Subcutaneous abdominal adipose tissue (tissue), 5 donors: ENCODE measurements at regions not wholly inside any gene's neighbourhood (a gene's known extent, or its start where the extent isn't known, plus 50 kb on each side); places are given as distances from the start of the nearest gene placed in this dataset.

Experiments used
- H3K27ac ChIP-seq: one replicate; pipeline ENCODE4 v1.7.0; 2013; ENCODE audit warnings: low read depth, mild to moderate bottlenecking, inconsistent platforms, low read length, moderate library complexity
- H3K27me3 ChIP-seq, 5 donors: one replicate each; pipeline ENCODE4 v1.7.0; 2013; ENCODE audit warnings: low read length in 5 of 5, inconsistent platforms in 1 of 5; ENCODE audit not compliant: control insufficient read depth in 5 of 5, insufficient read depth in 4 of 5
- H3K36me3 ChIP-seq, 5 donors: one replicate each; pipeline ENCODE4 v1.7.0; 2013; ENCODE audit warnings: low read length in 5 of 5; ENCODE audit not compliant: control insufficient read depth in 5 of 5, insufficient read depth in 5 of 5
- H3K4me1 ChIP-seq, 5 donors: one replicate each; pipeline ENCODE4 v1.7.0; 2013; ENCODE audit warnings: low read length in 5 of 5, mild to moderate bottlenecking in 3 of 5, moderate library complexity in 1 of 5; ENCODE audit not compliant: control insufficient read depth in 5 of 5, insufficient read depth in 5 of 5
- H3K4me3 ChIP-seq, 5 donors: one replicate each; pipeline ENCODE4 v1.7.0; 2013; ENCODE audit warnings: low read length in 5 of 5, low read depth in 1 of 5
- H3K9ac ChIP-seq, 5 donors: one replicate each; pipeline ENCODE4 v1.7.0; 2013; ENCODE audit warnings: low read length in 5 of 5, mild to moderate bottlenecking in 4 of 5, moderate library complexity in 3 of 5
- H3K9me3 ChIP-seq, 5 donors: one replicate each; pipeline ENCODE4 v1.7.0; 2013; ENCODE audit warnings: low read length in 5 of 5; ENCODE audit not compliant: control insufficient read depth in 5 of 5
- donor health status: healthy.
- donor health status: healthy.
- donor health status: healthy.
- donor health status: healthy.
- donor health status: healthy.

DNA sequence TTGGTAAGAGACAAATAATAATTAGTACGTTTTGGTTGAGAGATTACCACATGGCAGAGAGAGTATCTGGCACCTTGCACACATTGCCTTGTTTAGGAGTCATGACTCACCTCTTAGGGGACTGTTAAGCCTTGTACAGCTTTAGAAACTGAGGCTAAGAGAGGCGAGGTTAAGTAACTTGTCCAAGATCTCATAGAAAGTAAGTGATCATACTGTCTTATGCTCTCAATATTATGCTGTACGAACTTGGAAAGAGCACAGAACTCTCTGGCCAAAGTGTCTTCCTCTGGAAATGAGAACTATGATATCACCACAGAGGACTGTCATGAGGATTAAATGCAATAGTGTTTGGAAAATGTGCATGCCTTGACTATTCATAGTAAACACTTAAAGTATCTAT lies 249.0 kb downstream of the UTRN start:
- H3K4me1 ChIP-seq: peaks cover 0 to 14% (median 12%) of the 10 kb centered on the region in 5 donors
- peak overlapping the region; percentile 32 for H3K27ac ChIP-seq
- H3K36me3 ChIP-seq: peaks cover 29 to 48% (median 42%) of the 10 kb centered on the region in 5 donors

DNA sequence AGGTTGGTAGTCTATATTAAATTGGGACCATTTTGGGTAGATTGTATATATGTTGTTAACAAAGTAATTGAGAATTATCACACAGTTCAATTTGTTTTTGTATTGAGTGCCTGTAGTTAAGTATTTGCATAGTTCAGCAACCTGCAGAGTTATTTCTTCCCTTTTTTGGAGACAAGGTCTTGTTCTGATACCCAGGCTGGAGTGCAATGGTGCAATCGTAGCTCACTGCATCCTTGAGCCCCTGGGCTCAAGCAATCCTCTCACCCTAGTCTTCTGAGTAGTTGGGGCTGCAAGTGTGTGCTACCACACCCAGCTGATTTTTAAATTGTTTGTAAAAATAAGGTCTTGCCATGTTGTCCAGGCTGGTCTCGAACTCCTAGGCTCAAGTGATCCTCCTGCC lies 250.5 kb downstream of the UTRN start:
- H3K4me3 ChIP-seq: no peak overlapping the region
- H3K4me1 ChIP-seq: peaks cover 0 to 14% (median 12%) of the 10 kb centered on the region in 5 donors
- H3K36me3 ChIP-seq: peaks cover 37 to 51% (median 40%) of the 10 kb centered on the region in 5 donors
- H3K9me3 ChIP-seq: no peaks in the 10 kb centered on the region
- no peak overlapping the region for H3K9ac ChIP-seq
- H3K27ac ChIP-seq: no peak overlapping the region
- H3K27me3 ChIP-seq: no peaks in the 10 kb centered on the region

More for the DNA sequence above, 249.0 kb downstream of the UTRN start:
- Histone ChIP-seq H3K27me3 (no peaks in the 10 kb centered on the region), H3K9me3 (no peaks in the 10 kb centered on the region), H3K9ac (no peak overlapping the region), H3K4me3 (no peak overlapping the region)

- Histone ChIP-seq H3K36me3 (peaks cover 38 to 51% (median 40%) of the 10 kb centered on the region in 5 donors), H3K4me1 (peaks cover 0 to 14% (median 12%) of the 10 kb centered on the region in 5 donors), H3K9ac (no peak overlapping the region), H3K27ac (no peak overlapping the region), H3K9me3 (no peaks in the 10 kb centered on the region), H3K27me3 (no peaks in the 10 kb centered on the region), H3K4me3 (no peak overlapping the region)
Observed at GRCh38 chr6:144536079-144536478, 250.9 kb downstream of the UTRN start.

DNA sequence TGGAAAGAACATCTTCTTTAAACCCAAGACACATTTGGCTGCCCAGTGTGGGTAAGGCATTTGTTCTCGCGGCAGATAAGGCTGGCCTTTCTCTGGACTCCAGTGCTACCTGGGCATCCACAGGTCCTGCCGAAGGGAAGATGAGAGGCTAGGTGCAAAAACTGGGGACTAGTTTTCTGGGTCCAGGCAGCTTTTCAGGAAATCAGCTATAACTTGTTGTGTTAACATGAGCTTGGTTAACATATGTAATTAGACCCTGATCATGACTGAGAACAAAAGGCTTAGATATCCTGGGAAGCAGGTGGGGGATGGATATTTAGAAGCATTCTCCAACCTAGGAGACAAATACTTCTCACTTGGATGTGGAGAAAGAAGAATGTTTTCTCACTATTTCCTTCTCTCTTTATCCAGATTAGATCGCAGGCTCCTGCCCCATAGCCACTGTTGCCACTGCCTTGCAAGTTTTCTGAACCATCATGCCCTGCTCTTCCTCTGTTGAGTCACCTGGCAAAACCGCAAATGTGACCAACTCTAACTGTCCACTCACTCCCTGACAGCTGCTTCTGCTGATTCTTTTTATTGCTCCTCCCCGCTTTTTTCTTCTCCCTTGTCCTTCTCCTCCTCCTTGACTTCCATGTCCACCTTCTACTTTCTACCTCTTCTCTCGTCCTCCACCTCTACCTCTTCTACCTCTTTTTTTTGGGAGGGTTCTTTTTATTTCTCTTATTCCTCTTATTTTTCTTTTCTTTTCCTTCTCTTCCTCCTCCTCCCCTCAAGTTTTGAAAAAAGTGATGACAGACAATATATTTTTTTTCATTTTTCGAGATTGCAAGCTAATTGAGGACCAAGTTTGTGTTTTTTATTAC lies 258.1 kb downstream of the UTRN start:
- Histone ChIP-seq H3K27ac (no peak overlapping the region), H3K36me3 (peaks cover 58 to 77% (median 64%) of the 10 kb centered on the region in 5 donors), H3K9ac (no peak overlapping the region), H3K4me3 (no peak overlapping the region), H3K9me3 (no peaks in the 10 kb centered on the region), H3K27me3 (no peaks in the 10 kb centered on the region), H3K4me1 (no peaks in the 10 kb centered on the region)

DNA sequence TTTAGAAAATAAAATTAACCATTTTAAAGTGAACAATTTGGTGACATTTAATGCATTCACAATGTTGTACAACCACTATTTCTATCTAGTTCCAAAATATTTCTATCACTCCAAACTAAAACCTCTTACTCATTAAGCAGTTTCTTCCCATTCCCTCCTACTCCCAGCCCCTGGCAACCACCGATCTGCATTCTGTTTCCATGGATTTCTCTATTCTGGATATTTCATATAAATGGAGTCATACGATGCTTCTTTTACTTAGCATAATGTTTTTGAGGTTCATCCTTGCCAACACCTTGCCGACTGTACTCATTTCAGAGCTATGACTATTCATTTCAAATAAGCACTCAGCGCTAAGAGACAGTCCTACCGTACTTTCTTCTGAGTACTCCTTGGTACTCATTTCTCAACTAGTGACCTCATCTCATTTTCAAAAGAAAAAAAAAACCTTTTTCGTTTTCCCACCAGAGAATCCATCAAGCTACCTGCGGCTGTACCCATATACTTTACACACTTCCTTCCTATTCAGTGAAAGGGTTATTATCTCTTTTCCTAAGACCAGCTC lies 259.2 kb downstream of the UTRN start:
- H3K27ac ChIP-seq: no peak overlapping the region
- no peak overlapping the region for H3K9ac ChIP-seq
- H3K36me3 ChIP-seq: peaks cover 62 to 81% (median 66%) of the 10 kb centered on the region in 5 donors
- H3K9me3 ChIP-seq: no peaks in the 10 kb centered on the region
- H3K4me1 ChIP-seq: no peaks in the 10 kb centered on the region
- H3K27me3 ChIP-seq: no peaks in the 10 kb centered on the region
- H3K4me3 ChIP-seq: no peak overlapping the region

GRCh38 chr6:144546807-144547206 lies 261.7 kb downstream of the UTRN start:
- no peaks in the 10 kb centered on the region for H3K9me3 ChIP-seq
- H3K4me3 ChIP-seq: no peak overlapping the region
- no peak overlapping the region for H3K27ac ChIP-seq
- no peaks in the 10 kb centered on the region for H3K4me1 ChIP-seq
- no peaks in the 10 kb centered on the region for H3K27me3 ChIP-seq
- peaks cover 64 to 80% (median 69%) of the 10 kb centered on the region in 5 donors for H3K36me3 ChIP-seq
- no peak overlapping the region for H3K9ac ChIP-seq

GRCh38 chr6:144547409-144547808 lies 262.3 kb downstream of the UTRN start:
- no peaks in the 10 kb centered on the region for H3K27me3 ChIP-seq
- H3K9me3 ChIP-seq: no peaks in the 10 kb centered on the region
- H3K27ac ChIP-seq: no peak overlapping the region
- H3K4me1 ChIP-seq: no peaks in the 10 kb centered on the region
- no peak overlapping the region for H3K4me3 ChIP-seq
- H3K36me3 ChIP-seq: peaks cover 66 to 79% (median 69%) of the 10 kb centered on the region in 5 donors
- no peak overlapping the region for H3K9ac ChIP-seq

- Histone ChIP-seq H3K27ac (no peak overlapping the region), H3K36me3 (peaks cover 59 to 79% (median 69%) of the 10 kb centered on the region in 5 donors), H3K4me1 (no peaks in the 10 kb centered on the region), H3K9ac (no peak overlapping the region), H3K27me3 (no peaks in the 10 kb centered on the region), H3K9me3 (no peaks in the 10 kb centered on the region), H3K4me3 (no peak overlapping the region)
Observed at GRCh38 chr6:144548536-144548935, 263.4 kb downstream of the UTRN start.

GRCh38 chr6:144549837-144550747 lies 265.0 kb downstream of the UTRN start:
- no peaks in the 10 kb centered on the region for H3K27me3 ChIP-seq
- no peaks in the 10 kb centered on the region for H3K4me1 ChIP-seq
- H3K9ac ChIP-seq: no peak overlapping the region
- no peak overlapping the region for H3K27ac ChIP-seq
- H3K4me3 ChIP-seq: no peak overlapping the region
- H3K9me3 ChIP-seq: no peaks in the 10 kb centered on the region
- H3K36me3 ChIP-seq: peaks cover 47 to 73% (median 55%) of the 10 kb centered on the region in 5 donors
